K562 (cell line): ENCODE measurements at regions not wholly inside any gene's neighbourhood (a gene's known extent, or its start where the extent isn't known, plus 50 kb on each side); places are given as distances from the start of the nearest gene placed in this dataset.

Source experiments
- ARID1B ChIP-seq: fragments of 450-650 bp; IDR thresholded peaks from 2 replicates; pipeline ENCODE4 v1.6.1; 2016; ENCODE audit warnings: antibody characterized with exemption, mild to moderate bottlenecking, inconsistent platforms
- CBX3 ChIP-seq, 2 experiments: IDR thresholded peaks; 1 replicate in 1 of 2; 2 replicates in 1 of 2; pipeline ENCODE4 v1.6.1; 2012; ENCODE audit warnings: inconsistent platforms in 2 of 2, low read length in 2 of 2, borderline replicate concordance in 1 of 2, control low read depth in 1 of 2
- DACH1 ChIP-seq: fragments of 450-650 bp; IDR thresholded peaks from 2 replicates; pipeline ENCODE4 v1.6.1; 2018; ENCODE audit not compliant: partially characterized antibody
- ELF2 ChIP-seq: fragments of 250-450 bp; sonication (Bioruptor Pico); IDR thresholded peaks from 2 replicates; pipeline ENCODE4 v1.5.0; 2021; ENCODE audit warnings: mild to moderate bottlenecking
- FOS ChIP-seq: IDR thresholded peaks from 3 replicates; pipeline ENCODE4 v1.6.1; 2011; ENCODE audit not compliant: insufficient read length; ENCODE audit errors: extremely low read depth
- FOXP1 ChIP-seq: sonication (generic); formaldehyde crosslinking; IDR thresholded peaks from 2 replicates; pipeline ENCODE4 v1.8.0; 2022; ENCODE audit warnings: mild to moderate bottlenecking, missing genetic modification reagents
- HMGN3 ChIP-seq: IDR thresholded peaks from 2 replicates; pipeline ENCODE4 v1.6.1; 2011; ENCODE audit warnings: borderline replicate concordance, low read depth, mild to moderate bottlenecking, mixed read lengths, low read length; ENCODE audit not compliant: insufficient read length; ENCODE audit errors: extremely low read depth
- KDM5B ChIP-seq: fragments of 200-600 bp; sonication (generic); IDR thresholded peaks from 2 replicates; pipeline ENCODE4 v1.6.1; 2012; ENCODE audit warnings: low read depth, mild to moderate bottlenecking, moderate library complexity, low read length, control low read depth, inconsistent platforms; ENCODE audit not compliant: insufficient replicate concordance
- MCM7 ChIP-seq, 2 experiments: fragments of 450-650 bp; IDR thresholded peaks; 2 replicates each; pipeline ENCODE4 v1.6.1; 2016 to 2018
- MTF1 ChIP-seq: fragments of 250-450 bp; sonication (Bioruptor Pico); IDR thresholded peaks from 2 replicates; pipeline ENCODE4 v1.9.0; 2021; ENCODE audit warnings: moderate library complexity, mild to moderate bottlenecking, inconsistent platforms, borderline replicate concordance
- NCOA1 ChIP-seq: fragments of 450-650 bp; IDR thresholded peaks from 2 replicates; pipeline ENCODE4 v1.6.1; 2016; ENCODE audit warnings: low read depth
- NR1H2 ChIP-seq: sonication (generic); formaldehyde crosslinking; IDR thresholded peaks from 2 replicates; pipeline ENCODE4 v1.4.0; 2020; ENCODE audit warnings: mild to moderate bottlenecking, missing genetic modification reagents
- PHB ChIP-seq: fragments of 250-450 bp; sonication (Bioruptor Pico); IDR thresholded peaks from 2 replicates; pipeline ENCODE4 v1.5.0; 2021
- RBM25 ChIP-seq: fragments of 200-400 bp; formaldehyde crosslinking; IDR thresholded peaks from 2 replicates; pipeline ENCODE4 v1.6.1; 2018; ENCODE audit warnings: low read length, low read depth, moderate library complexity; ENCODE audit not compliant: severe bottlenecking
- RBM34 ChIP-seq: fragments of 200-400 bp; formaldehyde crosslinking; IDR thresholded peaks from 2 replicates; pipeline ENCODE4 v1.6.1; 2018; ENCODE audit warnings: low read length, borderline replicate concordance; ENCODE audit not compliant: insufficient read depth
- SP1 ChIP-seq: sonication (generic); formaldehyde crosslinking; IDR thresholded peaks from 2 replicates; pipeline ENCODE4 v1.8.1; 2022; ENCODE audit warnings: mild to moderate bottlenecking, missing genetic modification reagents
- ZEB2 ChIP-seq: fragments of 450-650 bp; IDR thresholded peaks from 2 replicates; pipeline ENCODE4 v1.6.1; 2016
- TF ChIP-seq, protein P1 (sequence below): sonication (generic); formaldehyde crosslinking; IDR thresholded peaks from 2 replicates; pipeline ENCODE4 v1.8.0; 2022; ENCODE audit warnings: mild to moderate bottlenecking, missing genetic modification reagents
- TF ChIP-seq, protein P2 (sequence below): sonication (generic); formaldehyde crosslinking; IDR thresholded peaks from 2 replicates; pipeline ENCODE4 v1.4.0; 2020; ENCODE audit warnings: mild to moderate bottlenecking, missing genetic modification reagents
- TF ChIP-seq, protein P3 (sequence below): IDR thresholded peaks from 3 replicates; pipeline ENCODE4 v1.6.1; 2011; ENCODE audit warnings: borderline replicate concordance, mild to moderate bottlenecking, moderate library complexity; ENCODE audit not compliant: insufficient read length; ENCODE audit errors: extremely low read depth
- TF ChIP-seq, protein P4 (sequence below): sonication (generic); formaldehyde crosslinking; IDR thresholded peaks from 2 replicates; pipeline ENCODE4 v1.8.0; 2022; ENCODE audit warnings: mild to moderate bottlenecking, low read depth, missing genetic modification reagents

DNA sequence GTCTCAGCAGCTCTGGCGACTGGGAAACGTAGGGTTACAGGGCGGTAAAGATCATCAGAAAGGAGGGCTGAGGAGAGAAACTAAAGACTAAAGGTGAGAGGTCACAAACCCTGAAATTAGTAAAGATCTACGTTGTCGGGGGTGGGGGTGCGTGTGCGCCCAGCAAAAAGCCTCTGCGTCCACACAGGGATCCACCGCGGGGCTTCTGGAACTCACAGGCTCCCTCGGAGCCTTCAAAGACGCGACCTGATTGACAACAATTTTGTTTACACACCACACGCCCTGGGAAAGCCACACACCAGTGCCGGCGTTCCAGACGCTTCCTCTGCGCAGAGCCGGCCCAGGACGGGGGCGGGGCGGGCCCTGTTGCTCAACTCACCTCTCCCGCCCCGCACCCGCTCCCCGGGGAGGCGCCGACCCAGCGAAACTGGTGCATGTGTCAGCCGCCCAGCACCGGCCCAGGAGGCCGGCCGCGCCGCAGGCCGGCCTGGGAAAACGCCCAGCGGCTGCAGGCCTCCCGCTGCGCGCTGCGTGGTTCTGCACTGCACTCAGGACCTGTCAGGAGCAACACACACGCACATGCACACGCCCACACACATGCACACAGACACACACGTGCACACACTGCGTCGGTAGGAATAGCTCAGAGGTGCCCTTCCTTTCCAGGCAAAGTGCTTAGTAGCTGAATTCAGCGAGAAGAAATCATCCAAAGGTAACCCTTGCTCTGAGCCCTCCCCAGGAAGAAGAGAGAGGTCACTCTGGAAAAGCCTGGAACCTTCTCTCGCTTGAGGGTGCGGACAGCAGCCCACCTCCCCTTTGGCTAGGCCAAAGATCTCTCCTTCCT, 57.2 kb upstream of the ARID1B start (continued):
- no peak for TF ChIP-seq MTF1 (CRISPR knock-in tag)
- no peak for TF ChIP-seq PHB
- TF ChIP-seq, protein P1, sequence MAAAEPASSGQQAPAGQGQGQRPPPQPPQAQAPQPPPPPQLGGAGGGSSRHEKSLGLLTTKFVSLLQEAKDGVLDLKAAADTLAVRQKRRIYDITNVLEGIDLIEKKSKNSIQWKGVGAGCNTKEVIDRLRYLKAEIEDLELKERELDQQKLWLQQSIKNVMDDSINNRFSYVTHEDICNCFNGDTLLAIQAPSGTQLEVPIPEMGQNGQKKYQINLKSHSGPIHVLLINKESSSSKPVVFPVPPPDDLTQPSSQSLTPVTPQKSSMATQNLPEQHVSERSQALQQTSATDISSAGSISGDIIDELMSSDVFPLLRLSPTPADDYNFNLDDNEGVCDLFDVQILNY (CRISPR knock-in tag): no peak; the same call in 1 of the 2 replicates
- TF ChIP-seq KDM5B: peak; percentile 69
- TF ChIP-seq NR1H2 (CRISPR knock-in tag): 0 out of 2 replicates have a peak, but pooled peaks have one; percentile 60
- no peak for TF ChIP-seq FOS
- peak; percentile 58; the same call in 1 of the 2 replicates for TF ChIP-seq SP1 (CRISPR knock-in tag)
- TF ChIP-seq HMGN3: peak; percentile 99
- peak; percentile 50 for TF ChIP-seq ARID1B
- TF ChIP-seq MCM7 (IDR thresholded peaks at IDR 0.05): no peak
- TF ChIP-seq ZEB2: 0 out of 2 replicates have a peak, but pooled peaks have one; percentile 27
- no peak for TF ChIP-seq ELF2 (CRISPR knock-in tag)
- peak; percentile 100 for TF ChIP-seq FOXP1 (CRISPR knock-in tag)
- TF ChIP-seq, protein P2, sequence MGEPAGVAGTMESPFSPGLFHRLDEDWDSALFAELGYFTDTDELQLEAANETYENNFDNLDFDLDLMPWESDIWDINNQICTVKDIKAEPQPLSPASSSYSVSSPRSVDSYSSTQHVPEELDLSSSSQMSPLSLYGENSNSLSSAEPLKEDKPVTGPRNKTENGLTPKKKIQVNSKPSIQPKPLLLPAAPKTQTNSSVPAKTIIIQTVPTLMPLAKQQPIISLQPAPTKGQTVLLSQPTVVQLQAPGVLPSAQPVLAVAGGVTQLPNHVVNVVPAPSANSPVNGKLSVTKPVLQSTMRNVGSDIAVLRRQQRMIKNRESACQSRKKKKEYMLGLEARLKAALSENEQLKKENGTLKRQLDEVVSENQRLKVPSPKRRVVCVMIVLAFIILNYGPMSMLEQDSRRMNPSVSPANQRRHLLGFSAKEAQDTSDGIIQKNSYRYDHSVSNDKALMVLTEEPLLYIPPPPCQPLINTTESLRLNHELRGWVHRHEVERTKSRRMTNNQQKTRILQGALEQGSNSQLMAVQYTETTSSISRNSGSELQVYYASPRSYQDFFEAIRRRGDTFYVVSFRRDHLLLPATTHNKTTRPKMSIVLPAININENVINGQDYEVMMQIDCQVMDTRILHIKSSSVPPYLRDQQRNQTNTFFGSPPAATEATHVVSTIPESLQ (CRISPR knock-in tag): peak; percentile 89; the same call in 1 of the 2 replicates
- peak; percentile 66 for TF ChIP-seq DACH1
- TF ChIP-seq CBX3 (IDR thresholded peaks at IDR 0.05; ENCODE audit: borderline replicate concordance in 1 of 2, low read length in 2 of 2): peak in 1 of 2 experiments; percentile 82; a peak in 1 of 3 replicates
- TF ChIP-seq NCOA1: 0 out of 2 replicates have a peak, but pooled peaks have one; percentile 41
- TF ChIP-seq, protein P3, sequence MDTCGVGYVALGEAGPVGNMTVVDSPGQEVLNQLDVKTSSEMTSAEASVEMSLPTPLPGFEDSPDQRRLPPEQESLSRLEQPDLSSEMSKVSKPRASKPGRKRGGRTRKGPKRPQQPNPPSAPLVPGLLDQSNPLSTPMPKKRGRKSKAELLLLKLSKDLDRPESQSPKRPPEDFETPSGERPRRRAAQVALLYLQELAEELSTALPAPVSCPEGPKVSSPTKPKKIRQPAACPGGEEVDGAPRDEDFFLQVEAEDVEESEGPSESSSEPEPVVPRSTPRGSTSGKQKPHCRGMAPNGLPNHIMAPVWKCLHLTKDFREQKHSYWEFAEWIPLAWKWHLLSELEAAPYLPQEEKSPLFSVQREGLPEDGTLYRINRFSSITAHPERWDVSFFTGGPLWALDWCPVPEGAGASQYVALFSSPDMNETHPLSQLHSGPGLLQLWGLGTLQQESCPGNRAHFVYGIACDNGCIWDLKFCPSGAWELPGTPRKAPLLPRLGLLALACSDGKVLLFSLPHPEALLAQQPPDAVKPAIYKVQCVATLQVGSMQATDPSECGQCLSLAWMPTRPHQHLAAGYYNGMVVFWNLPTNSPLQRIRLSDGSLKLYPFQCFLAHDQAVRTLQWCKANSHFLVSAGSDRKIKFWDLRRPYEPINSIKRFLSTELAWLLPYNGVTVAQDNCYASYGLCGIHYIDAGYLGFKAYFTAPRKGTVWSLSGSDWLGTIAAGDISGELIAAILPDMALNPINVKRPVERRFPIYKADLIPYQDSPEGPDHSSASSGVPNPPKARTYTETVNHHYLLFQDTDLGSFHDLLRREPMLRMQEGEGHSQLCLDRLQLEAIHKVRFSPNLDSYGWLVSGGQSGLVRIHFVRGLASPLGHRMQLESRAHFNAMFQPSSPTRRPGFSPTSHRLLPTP: no peak
- TF ChIP-seq, protein P4, sequence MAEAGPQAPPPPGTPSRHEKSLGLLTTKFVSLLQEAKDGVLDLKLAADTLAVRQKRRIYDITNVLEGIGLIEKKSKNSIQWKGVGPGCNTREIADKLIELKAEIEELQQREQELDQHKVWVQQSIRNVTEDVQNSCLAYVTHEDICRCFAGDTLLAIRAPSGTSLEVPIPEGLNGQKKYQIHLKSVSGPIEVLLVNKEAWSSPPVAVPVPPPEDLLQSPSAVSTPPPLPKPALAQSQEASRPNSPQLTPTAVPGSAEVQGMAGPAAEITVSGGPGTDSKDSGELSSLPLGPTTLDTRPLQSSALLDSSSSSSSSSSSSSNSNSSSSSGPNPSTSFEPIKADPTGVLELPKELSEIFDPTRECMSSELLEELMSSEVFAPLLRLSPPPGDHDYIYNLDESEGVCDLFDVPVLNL (CRISPR knock-in tag): no peak
- no peak for TF ChIP-seq RBM34
- peak; percentile 17 for TF ChIP-seq RBM25
